Suppressor macrophage treated with lipopolysaccharide for 1 hour (primary cell): ENCODE measurements at regions not wholly inside any gene's neighbourhood (a gene's known extent, or its start where the extent isn't known, plus 50 kb on each side); places are given as distances from the start of the nearest gene placed in this dataset.

Source experiments
- DNase-seq, 3 donors: peaks; one replicate each; pipeline ENCODE4 v3.0.0-alpha.2; 2020 to 2022

GRCh38 chr3:170751899-170752293, 118.1 kb downstream of the RPL22L1 start:
- DNase-seq = no peak

- DNase-seq = peak in 2 of 3 donors; percentile 6 to 40
These were observed 118.7 kb downstream of the RPL22L1 start for GRCh38 chr3:170751083-170751898.

- DNase-seq = no peak
These were observed 119.5 kb downstream of the RPL22L1 start for GRCh38 chr3:170750478-170750830.

- no peak for DNase-seq
These were observed 120.1 kb downstream of the RPL22L1 start for GRCh38 chr3:170749765-170750477.

- no peak for DNase-seq
These were observed 120.8 kb downstream of the RPL22L1 start for GRCh38 chr3:170749185-170749584.

DNA sequence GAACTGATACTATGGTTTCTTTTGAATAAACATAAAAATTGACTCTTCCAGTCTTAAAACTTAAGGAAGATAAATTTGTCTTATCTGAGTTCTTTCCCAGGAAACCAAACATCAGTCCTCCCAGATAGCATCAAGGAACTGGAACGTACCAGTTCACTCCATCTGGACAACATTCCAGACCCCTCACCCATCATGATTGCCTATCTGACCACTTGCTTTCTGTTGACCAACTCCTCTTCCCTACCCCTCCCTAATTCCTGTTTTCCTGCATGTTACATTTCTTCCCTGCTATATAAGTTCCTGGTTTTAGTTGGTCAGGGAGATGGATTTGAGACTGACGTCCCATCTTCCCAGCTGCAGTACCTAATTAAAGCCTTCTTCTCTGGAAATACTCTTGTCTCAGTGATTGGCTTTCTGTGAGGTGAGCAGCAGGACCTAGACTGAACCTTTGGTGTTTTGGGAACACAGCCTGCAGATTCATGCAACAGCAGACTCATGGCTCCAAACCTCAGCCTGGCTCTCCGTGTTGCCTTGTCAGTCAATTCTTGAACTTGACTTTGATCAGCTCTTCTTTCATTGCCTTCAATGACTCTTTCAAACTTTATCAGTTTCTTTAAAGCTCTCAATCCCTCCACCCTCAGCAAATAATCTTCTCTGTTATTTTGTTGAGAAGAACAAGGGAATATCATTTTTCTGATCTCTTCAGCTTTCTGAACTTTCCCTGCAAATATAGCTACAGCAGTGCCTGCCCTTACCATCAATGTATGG, 123.6 kb downstream of the RPL22L1 start:
- no peak for DNase-seq

- DNase-seq = no peak
These were observed 124.7 kb downstream of the RPL22L1 start for GRCh38 chr3:170745211-170745718.

DNA sequence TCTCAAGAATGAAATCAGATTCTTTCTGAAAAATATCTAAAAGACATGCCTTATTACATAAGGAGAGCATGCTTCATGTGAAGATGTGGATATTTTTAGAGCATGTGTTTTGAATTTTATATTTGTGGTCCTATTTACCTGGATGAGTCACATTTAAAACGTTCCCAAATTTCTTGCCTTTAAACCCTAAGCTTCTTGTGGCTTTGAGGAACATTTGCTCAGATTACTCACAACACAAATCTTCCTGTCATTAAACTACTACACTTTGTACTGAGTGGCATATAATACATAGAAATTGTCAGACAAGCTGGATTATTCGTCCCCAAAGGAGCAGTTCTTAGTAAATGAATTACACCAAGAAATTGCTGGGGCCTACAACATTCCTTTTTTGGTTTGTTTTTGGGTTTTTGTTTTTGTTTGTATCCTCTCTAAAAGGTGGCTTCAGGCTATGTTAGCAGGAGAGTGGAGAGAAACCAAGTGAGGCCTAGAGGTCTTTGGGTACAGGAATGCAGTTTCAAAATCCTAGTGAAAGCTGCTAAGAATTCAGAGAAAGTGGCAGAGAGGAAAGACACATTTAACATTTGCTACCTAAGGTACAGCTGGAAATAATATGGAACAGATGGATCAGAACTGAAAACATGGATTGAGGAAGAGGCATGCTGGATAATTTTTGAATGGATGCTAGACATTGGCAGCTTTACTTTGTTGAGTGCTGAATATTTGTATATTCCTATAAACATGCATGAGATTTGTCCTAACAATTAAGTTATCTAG, 128.1 kb downstream of the RPL22L1 start:
- no peak for DNase-seq

DNA sequence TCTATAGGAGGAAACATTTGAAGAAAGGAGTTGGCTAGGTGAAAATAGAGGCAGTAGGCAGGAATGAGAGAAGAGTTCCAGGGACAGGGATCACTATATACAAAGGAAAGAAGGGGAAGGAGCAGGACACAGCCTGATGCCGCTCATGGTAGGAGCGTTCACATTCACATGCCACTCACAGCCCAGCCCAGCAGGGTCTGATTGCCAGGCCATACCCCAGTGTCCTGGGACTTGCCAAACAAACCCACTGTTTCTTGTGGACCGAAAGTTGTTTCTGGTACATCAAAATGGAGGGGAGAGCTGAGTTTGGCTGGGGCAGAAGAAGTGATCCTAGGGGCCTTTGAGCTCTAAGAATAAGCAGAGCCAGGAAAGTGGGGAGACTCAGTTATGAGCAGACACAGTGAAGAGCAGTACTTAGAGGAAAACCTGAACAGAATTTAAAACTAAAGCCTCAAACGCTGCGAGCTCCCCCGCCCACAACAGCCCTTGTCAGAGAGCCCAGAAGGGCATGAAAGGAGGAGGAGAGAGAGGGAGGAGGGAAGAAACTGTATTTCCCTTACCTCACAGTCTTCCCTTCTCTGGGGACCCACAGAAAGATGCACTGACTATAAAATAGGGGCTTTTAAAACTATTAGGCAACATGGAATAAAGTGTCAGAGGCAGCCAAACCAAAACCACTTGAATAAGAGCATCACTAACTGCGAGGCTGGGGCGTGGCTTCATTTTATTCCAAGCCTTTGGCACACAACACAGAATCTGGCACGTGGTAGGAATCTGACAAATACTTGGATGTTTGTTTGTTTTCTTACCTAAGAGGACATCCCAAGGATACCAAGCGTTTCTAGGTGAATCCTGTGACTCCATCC, 129.0 kb downstream of the RPL22L1 start:
- DNase-seq = no peak

DNA sequence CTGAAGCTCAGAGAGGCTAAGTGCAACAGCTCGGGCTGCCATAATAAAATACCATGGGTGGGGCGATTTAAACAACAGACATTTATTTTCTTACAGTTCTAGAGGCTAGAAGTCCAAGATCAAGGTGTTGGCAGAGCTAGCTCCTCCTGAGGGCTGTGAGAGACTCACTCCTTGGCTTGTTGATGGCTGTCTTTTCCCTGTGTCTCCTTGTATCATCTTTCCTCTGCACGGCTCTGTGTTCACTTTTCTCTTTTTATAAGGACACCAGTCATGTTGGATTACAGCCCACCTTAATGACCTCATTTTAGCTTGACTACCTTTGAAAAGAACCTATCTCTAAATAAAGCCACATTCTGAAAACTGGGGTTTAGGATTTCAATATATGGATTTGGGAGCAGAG, 129.7 kb downstream of the RPL22L1 start:
- no peak for DNase-seq

GRCh38 chr3:170739410-170739809, 130.6 kb downstream of the RPL22L1 start:
- no peak for DNase-seq

DNA sequence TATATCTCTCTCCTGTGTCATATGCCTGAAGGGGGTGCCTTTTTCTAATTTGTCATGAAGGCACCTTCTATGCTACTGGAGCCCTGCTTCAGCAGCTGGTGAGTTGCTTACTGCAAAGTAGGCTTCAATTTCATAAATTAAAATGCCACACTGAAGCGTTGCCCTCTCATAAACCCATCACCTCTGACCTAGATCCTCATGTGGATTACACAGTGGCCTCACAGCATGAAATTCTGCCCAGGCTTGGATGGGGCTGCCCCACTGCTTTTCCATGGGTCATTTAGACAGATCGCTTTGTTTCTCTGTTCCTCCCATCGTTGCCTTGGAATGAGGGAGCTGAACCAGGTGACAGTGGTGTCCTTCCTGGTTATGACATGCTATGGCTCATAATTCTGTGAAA, 131.2 kb downstream of the RPL22L1 start:
- DNase-seq = no peak

- DNase-seq = no peak
These were observed 132.4 kb downstream of the RPL22L1 start for GRCh38 chr3:170737498-170738162.

- no peak for DNase-seq
These were observed 134.2 kb downstream of the RPL22L1 start for GRCh38 chr3:170735821-170736220.

- no peak for DNase-seq
These were observed 135.3 kb downstream of the RPL22L1 start for GRCh38 chr3:170734735-170735065.

DNA sequence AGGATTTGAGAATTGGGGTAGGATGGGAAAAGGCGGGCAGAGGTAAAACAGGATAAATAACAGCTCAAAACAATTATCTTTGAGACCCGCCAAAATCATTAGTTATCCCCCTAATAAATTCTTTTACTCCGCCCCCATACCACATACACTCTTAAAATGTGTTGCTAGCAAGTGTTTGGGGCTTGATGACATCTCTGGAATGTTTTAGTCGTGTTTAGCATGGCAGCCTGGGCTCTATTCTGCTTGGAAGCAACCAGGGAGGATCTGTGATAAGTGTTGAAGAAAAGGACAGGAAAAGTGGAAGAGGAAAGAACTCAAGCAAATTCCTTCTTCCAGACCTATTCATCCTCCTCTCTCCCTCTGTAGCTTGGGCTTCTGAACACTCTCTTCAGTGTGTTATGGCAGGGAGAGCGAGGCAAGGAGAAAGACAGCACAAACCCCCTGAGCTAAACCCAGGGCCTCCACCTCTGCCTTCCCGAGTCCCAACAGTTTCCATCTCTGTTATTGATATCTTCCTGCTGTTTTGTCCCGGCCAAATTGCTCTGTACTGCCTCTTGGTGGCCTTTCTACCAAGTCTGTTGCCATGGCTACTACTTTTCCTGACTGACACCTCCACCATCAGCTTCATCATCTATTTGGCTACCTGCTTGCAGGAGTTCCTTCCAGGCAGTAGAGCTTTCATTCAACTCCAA, 135.8 kb downstream of the RPL22L1 start:
- DNase-seq = no peak

DNA sequence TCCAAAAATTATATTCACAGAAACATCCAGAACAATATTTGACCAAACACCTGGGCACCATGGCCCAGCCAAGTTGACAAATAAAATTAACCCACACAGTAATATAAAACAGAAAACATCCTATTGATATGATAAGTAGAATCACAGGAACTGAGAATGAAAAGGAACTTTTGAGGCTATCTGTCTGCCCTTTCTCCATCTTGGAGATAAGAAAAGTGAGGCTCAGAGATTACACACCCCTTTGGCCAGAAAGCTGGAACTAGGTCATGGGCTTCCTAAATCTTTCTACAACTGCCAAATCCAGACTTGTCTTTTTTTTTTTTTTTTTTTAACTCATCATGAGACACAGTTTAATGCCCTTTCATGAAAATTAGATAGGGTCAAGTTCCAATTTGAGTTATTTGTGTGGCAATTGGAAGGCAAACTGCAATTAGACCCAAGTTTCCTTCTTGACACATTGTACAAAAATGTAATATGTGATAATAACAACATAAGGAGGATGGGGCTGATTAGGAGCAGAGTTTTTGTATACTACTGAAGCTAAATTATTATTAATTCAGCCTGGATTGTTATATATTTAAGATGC, 137.2 kb downstream of the RPL22L1 start:
- no peak for DNase-seq

- no peak for DNase-seq
These were observed 138.7 kb downstream of the RPL22L1 start for GRCh38 chr3:170731281-170731680.

DNA sequence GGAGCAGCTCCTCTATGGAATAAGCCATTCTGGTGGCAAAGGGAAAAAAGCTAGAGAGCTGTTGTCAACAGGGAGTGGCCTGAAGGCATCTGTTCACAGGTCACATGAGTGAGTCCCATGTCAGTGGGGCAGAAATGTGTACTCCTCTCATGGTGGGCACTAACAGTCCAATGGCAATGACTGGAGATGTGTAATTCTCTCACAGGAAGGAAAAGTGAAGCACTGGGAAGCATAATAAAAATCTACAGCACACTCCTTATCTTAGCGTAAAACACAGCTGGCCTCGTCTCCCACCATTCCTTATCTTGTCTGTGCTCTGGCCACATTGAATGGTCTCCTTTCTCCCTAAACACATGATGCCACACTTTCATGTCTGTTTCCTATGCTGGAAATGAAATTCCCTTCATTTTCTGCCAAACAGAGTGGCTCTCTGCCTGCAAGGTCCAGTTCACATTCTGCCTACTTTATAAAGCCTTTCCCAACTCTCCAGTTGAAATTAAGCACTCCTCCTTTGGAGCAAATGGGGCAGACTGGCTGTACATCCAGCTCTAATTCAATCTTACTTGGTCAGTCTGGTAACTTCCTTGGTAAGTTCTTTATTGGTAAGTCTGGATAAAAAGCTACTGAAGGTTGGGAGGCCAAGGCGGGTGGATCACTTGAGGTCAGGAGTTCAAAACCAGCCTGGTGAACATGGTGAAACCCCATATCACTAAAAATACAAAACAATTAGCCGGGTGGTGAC, 139.8 kb downstream of the RPL22L1 start:
- no peak for DNase-seq
